Thoracic aorta (tissue), 2 donors: ENCODE measurements at regions not wholly inside any gene's neighbourhood (a gene's known extent, or its start where the extent isn't known, plus 50 kb on each side); places are given as distances from the start of the nearest gene placed in this dataset.

ENCODE experiments used
- ATAC-seq: fragments of 150-250 bp; one replicate; pipeline ENCODE4 v1.8.0; 2017; ENCODE audit warnings: low read depth; ENCODE audit not compliant: insufficient number of reproducible peaks, low FRiP score
- DNase-seq: peaks from one replicate; pipeline ENCODE4 v3.0.0-alpha.2; 2020; ENCODE audit warnings: low spot score
- H3K27ac ChIP-seq, 2 donors: fragments of 200-600 bp; sonication (generic); 1 replicate in 1 of 2; 2 replicates in 1 of 2; pipeline ENCODE4 v1.5.1; 2016; ENCODE audit warnings: mild to moderate bottlenecking in 2 of 2, moderate library complexity in 2 of 2
- H3K27me3 ChIP-seq: fragments of 200-600 bp; sonication (generic); replicated peaks from 2 replicates; pipeline ENCODE4 v1.6.0; 2016; ENCODE audit warnings: mild to moderate bottlenecking; ENCODE audit not compliant: insufficient read depth
- H3K36me3 ChIP-seq: fragments of 200-600 bp; sonication (generic); one replicate; pipeline ENCODE4 v1.5.1; 2016
- H3K4me1 ChIP-seq, 2 donors: fragments of 200-600 bp; sonication (generic); 1 replicate in 1 of 2; 2 replicates in 1 of 2; pipeline versions ENCODE4 v1.5.1 to v1.6.0; 2016; ENCODE audit warnings: low read depth in 2 of 2, mild to moderate bottlenecking in 1 of 2; ENCODE audit not compliant: control insufficient read depth in 1 of 2
- H3K4me3 ChIP-seq: fragments of 200-600 bp; sonication (generic); 2 replicates; pipeline ENCODE4 v1.5.1; 2016; ENCODE audit warnings: mild to moderate bottlenecking
- H3K9me3 ChIP-seq: fragments of 200-600 bp; sonication (generic); 2 replicates; pipeline ENCODE4 v1.5.1; 2016
- TF ChIP-seq, protein P1 (sequence below): fragments of 200-600 bp; sonication (generic); IDR thresholded peaks from one replicate; pipeline ENCODE4 v1.5.1; 2019; ENCODE audit warnings: antibody characterized with exemption

DNA sequence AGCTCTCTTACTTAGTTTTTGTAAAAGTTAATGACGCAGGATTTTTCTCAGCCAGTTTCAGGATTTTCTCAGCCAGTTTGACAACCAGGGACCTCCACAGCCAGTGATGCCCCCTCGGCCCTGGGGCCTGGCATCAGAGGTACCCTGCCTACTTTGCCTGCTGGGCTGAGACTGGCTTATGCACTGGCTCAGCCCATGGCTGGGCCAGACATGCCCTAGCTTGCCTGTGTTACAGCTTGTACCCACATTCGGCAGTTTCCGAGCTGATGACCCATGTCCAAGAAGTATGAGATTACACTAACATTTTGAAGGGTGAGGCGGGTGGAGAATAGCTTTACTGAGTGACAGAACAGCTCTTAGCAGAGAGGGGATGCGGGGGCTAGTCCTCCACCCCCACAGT, 406.1 kb upstream of the HSF2 start:
- no peaks in the 10 kb centered on the region for H3K9me3 ChIP-seq
- H3K4me1 ChIP-seq: no peaks in the 10 kb centered on the region
- no peak overlapping the region for H3K4me3 ChIP-seq
- H3K27ac ChIP-seq: no peak overlapping the region
- H3K36me3 ChIP-seq: no peaks in the 10 kb centered on the region
- ATAC-seq (no peak), DNase-seq (no peak)
- H3K27me3 ChIP-seq: no peaks in the 10 kb centered on the region
- TF ChIP-seq, protein P1, sequence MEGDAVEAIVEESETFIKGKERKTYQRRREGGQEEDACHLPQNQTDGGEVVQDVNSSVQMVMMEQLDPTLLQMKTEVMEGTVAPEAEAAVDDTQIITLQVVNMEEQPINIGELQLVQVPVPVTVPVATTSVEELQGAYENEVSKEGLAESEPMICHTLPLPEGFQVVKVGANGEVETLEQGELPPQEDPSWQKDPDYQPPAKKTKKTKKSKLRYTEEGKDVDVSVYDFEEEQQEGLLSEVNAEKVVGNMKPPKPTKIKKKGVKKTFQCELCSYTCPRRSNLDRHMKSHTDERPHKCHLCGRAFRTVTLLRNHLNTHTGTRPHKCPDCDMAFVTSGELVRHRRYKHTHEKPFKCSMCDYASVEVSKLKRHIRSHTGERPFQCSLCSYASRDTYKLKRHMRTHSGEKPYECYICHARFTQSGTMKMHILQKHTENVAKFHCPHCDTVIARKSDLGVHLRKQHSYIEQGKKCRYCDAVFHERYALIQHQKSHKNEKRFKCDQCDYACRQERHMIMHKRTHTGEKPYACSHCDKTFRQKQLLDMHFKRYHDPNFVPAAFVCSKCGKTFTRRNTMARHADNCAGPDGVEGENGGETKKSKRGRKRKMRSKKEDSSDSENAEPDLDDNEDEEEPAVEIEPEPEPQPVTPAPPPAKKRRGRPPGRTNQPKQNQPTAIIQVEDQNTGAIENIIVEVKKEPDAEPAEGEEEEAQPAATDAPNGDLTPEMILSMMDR: no peak

DNA sequence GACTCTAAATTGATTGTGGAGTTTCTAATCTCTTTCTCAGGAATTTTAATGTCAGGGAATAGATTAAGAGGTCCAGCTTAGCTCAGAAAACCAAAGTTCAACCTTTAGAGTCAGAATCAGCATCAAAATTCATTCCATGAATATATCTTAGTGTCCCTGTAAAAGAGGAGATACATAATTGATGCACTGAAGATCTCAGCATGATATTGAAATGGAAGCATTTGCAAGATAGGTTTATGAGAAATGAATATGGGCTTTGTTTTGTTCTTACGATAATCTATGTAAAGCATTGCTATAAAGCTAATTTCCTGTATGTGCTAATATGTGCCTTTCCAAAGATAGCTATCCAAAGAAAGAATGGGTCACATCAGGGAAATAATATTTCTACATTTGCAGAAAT, 404.5 kb upstream of the HSF2 start:
- TF ChIP-seq, protein P1: no peak
- H3K4me3 ChIP-seq: no peak overlapping the region
- DNase-seq: no peak
- no peaks in the 10 kb centered on the region for H3K36me3 ChIP-seq
- no peak overlapping the region for H3K27ac ChIP-seq
- no peak for ATAC-seq
- no peaks in the 10 kb centered on the region for H3K9me3 ChIP-seq
- no peaks in the 10 kb centered on the region for H3K27me3 ChIP-seq
- H3K4me1 ChIP-seq: no peaks in the 10 kb centered on the region

DNA sequence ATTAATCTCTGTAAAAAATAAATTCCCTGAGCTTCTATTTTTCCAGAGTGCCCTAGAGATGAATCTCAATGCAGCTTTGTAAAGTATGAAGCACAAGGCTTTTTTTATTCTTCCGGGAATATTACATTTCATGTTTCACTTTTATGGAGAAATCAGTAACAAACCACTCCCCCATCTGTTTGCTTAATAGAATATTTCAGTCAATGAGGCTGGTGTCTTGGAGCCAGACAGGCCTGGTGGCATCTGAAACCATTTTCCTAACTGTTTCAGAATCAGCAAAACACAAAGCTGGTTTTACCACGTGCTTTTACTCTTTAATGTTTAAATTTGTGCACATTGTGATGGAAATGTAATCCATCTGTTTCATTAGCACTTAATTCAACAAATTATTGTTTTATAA, 400.8 kb upstream of the HSF2 start:
- Histone ChIP-seq H3K4me1 (no peaks in the 10 kb centered on the region), H3K4me3 (no peak overlapping the region), H3K9me3 (no peaks in the 10 kb centered on the region), H3K27me3 (no peaks in the 10 kb centered on the region), H3K27ac (no peak overlapping the region), H3K36me3 (no peaks in the 10 kb centered on the region)
- no peak for ATAC-seq
- TF ChIP-seq, protein P1: no peak
- no peak for DNase-seq

DNA sequence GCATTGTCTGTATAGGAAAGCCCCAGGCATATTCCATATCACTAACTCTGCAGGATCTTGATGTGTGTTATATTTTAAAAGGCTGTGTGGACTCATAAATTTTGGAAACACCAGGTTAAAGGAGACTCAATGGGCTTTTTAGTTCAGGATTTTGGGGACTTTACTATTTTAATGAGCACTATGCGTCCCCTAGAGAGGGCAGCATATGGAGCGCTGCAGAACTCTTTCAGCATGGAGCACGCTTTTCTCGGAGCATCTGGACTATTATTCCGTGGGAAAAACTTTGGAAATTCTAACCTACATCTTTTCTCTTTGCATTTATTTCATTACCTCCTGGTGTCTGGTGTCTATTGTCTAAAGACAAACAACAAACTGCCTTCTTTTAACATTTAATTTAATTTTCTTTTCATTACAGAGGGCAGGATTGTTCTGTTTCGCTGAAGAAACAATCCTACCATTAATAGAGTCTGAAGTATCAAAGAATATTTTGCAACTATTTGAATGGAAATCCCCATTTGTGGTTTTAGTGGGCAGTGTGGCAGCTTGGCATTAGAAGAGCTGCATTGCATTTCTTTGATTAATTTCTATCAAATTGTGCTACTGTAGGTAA, 399.9 kb upstream of the HSF2 start:
- Histone ChIP-seq H3K4me3 (no peak overlapping the region), H3K27ac (no peak overlapping the region), H3K36me3 (no peaks in the 10 kb centered on the region), H3K27me3 (no peaks in the 10 kb centered on the region), H3K9me3 (no peaks in the 10 kb centered on the region), H3K4me1 (no peaks in the 10 kb centered on the region)
- TF ChIP-seq, protein P1: no peak
- DNase-seq: no peak
- ATAC-seq: no peak

DNA sequence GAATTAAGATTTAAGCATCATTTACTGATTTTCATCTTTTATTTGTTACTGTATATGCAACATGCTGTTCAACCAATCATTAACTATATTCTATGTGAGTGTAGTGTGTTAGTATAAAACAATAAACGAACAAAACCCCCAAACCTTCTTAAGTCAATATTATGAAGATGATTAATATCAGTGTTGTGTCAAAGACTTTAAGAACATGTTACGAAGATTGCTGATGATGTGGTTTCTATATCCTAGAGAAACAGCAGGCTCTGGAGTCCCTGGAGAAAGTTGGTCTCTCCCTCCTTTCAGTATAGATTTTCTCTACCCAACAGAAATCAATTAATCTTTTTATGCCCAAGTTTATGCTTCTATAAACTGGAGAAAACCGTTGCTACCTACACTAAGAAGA, 393.8 kb upstream of the HSF2 start:
- H3K27ac ChIP-seq: no peak overlapping the region
- peaks cover 0 to 7% of the 10 kb centered on the region in 2 donors for H3K4me1 ChIP-seq
- no peaks in the 10 kb centered on the region for H3K27me3 ChIP-seq
- ATAC-seq: no peak
- no peak for DNase-seq
- no peaks in the 10 kb centered on the region for H3K36me3 ChIP-seq
- no peak overlapping the region for H3K4me3 ChIP-seq
- TF ChIP-seq, protein P1: no peak
- no peaks in the 10 kb centered on the region for H3K9me3 ChIP-seq
